ENCODE measurements at regions not wholly inside any gene's neighbourhood (a gene's known extent, or its start where the extent isn't known, plus 50 kb on each side); places are given as distances from the start of the nearest gene placed in this dataset.

- TF ChIP-seq TCF4 (CRISPR knock-in tag; IDR thresholded peaks at IDR 0.05; ENCODE audit: borderline replicate concordance) (no peak), BACH2 (CRISPR knock-in tag; IDR thresholded peaks at IDR 0.05; ENCODE audit: borderline replicate concordance) (no peak), ZNF565 (CRISPR knock-in tag; conservative IDR thresholded peaks at IDR 0.05; ENCODE audit: low read depth) (no peak), GLIS3 (CRISPR knock-in tag; IDR thresholded peaks at IDR 0.05) (no peak), RARB (CRISPR knock-in tag; IDR thresholded peaks at IDR 0.05) (no peak), CREB5 (CRISPR knock-in tag; IDR thresholded peaks at IDR 0.05; ENCODE audit: low read depth) (no peak), CSDC2 (CRISPR knock-in tag; IDR thresholded peaks at IDR 0.05) (no peak), ZFP30 (CRISPR knock-in tag; IDR thresholded peaks at IDR 0.05) (no peak), ZFP3 (CRISPR knock-in tag; IDR thresholded peaks at IDR 0.05) (no peak), ESRRG (CRISPR knock-in tag; IDR thresholded peaks at IDR 0.05) (no peak)
- ATAC-seq, result no peak
These were observed 116.2 kb downstream of the PDHA2 start for GRCh38 chr4:95956094-95956493.

GRCh38 chr4:95957054-95957453, 117.2 kb downstream of the PDHA2 start:
- no peak for ATAC-seq
- no peak for TF ChIP-seq ZFP30 (CRISPR knock-in tag; IDR thresholded peaks at IDR 0.05)
- TF ChIP-seq CSDC2 (CRISPR knock-in tag; IDR thresholded peaks at IDR 0.05), result no peak
- TF ChIP-seq CSRNP3 (CRISPR knock-in tag; IDR thresholded peaks at IDR 0.05), result no peak
- no peak for TF ChIP-seq GLIS3 (CRISPR knock-in tag; IDR thresholded peaks at IDR 0.05)
- no peak for TF ChIP-seq RARB (CRISPR knock-in tag; IDR thresholded peaks at IDR 0.05)
- no peak for TF ChIP-seq ZFP3 (CRISPR knock-in tag; IDR thresholded peaks at IDR 0.05)
- no peak for TF ChIP-seq ZC3H10 (CRISPR knock-in tag; IDR thresholded peaks at IDR 0.05)
- TF ChIP-seq TOX (CRISPR knock-in tag; IDR thresholded peaks at IDR 0.05; ENCODE audit: borderline replicate concordance), result no peak
- TF ChIP-seq ZNF565 (CRISPR knock-in tag; conservative IDR thresholded peaks at IDR 0.05; ENCODE audit: low read depth), result no peak
- no peak for TF ChIP-seq POU6F1 (CRISPR knock-in tag; IDR thresholded peaks at IDR 0.05; ENCODE audit: borderline replicate concordance, low read depth)
- no peak for TF ChIP-seq TCF4 (CRISPR knock-in tag; IDR thresholded peaks at IDR 0.05; ENCODE audit: borderline replicate concordance)
- no peak for TF ChIP-seq ARNTL (CRISPR knock-in tag; IDR thresholded peaks at IDR 0.05; ENCODE audit: borderline replicate concordance, low read depth)
- no peak for TF ChIP-seq CREB5 (CRISPR knock-in tag; IDR thresholded peaks at IDR 0.05; ENCODE audit: low read depth)

GRCh38 chr4:95957759-95958158, 117.9 kb downstream of the PDHA2 start:
- no peak for TF ChIP-seq ARNTL (CRISPR knock-in tag; IDR thresholded peaks at IDR 0.05; ENCODE audit: borderline replicate concordance, low read depth)
- no peak for TF ChIP-seq ZC3H10 (CRISPR knock-in tag; IDR thresholded peaks at IDR 0.05)
- no peak for TF ChIP-seq PATZ1 (CRISPR knock-in tag; IDR thresholded peaks at IDR 0.05; ENCODE audit: borderline replicate concordance)
- TF ChIP-seq TCF4 (CRISPR knock-in tag; IDR thresholded peaks at IDR 0.05; ENCODE audit: borderline replicate concordance), result no peak
- no peak for TF ChIP-seq ZFP30 (CRISPR knock-in tag; IDR thresholded peaks at IDR 0.05)
- no peak for TF ChIP-seq TSHZ2 (CRISPR knock-in tag; IDR thresholded peaks at IDR 0.05)
- no peak for TF ChIP-seq ESRRG (CRISPR knock-in tag; IDR thresholded peaks at IDR 0.05)
- no peak for TF ChIP-seq ZNF8 (CRISPR knock-in tag; IDR thresholded peaks at IDR 0.05)
- TF ChIP-seq ZNF565 (CRISPR knock-in tag; conservative IDR thresholded peaks at IDR 0.05; ENCODE audit: low read depth), result no peak
- no peak for TF ChIP-seq PPARA (CRISPR knock-in tag; IDR thresholded peaks at IDR 0.05; ENCODE audit: borderline replicate concordance)
- ATAC-seq, result no peak
